SK-N-SH (cell line): ENCODE measurements at regions not wholly inside any gene's neighbourhood (a gene's known extent, or its start where the extent isn't known, plus 50 kb on each side); places are given as distances from the start of the nearest gene placed in this dataset.
"Not testable (repeated sequence)": the region's sequence is repeated elsewhere in the genome, so short reads cannot be mapped to it uniquely, and the experiment has no call there.

Experiments used
- FOXM1 ChIP-seq: IDR thresholded peaks from 2 replicates; pipeline ENCODE4 v1.4.0; 2012; ENCODE audit warnings: low read depth, mild to moderate bottlenecking
- GATA2 ChIP-seq: sonication (generic); formaldehyde crosslinking; IDR thresholded peaks from 2 replicates; pipeline ENCODE4 v1.5.0; 2020; ENCODE audit warnings: mild to moderate bottlenecking, missing genetic modification reagents
- SMC3 ChIP-seq: IDR thresholded peaks from 2 replicates; pipeline ENCODE4 v1.6.1; 2012; ENCODE audit warnings: low read depth, low read length, improper control_type of control experiment
- TF ChIP-seq, protein P1 (sequence below): IDR thresholded peaks from 2 replicates; pipeline ENCODE4; 2012
- TF ChIP-seq, protein P2 (sequence below): fragments of 200-600 bp; sonication (generic); IDR thresholded peaks from 2 replicates; pipeline ENCODE4 v1.6.1; 2017; ENCODE audit warnings: antibody characterized with exemption, mild to moderate bottlenecking, moderate library complexity

DNA sequence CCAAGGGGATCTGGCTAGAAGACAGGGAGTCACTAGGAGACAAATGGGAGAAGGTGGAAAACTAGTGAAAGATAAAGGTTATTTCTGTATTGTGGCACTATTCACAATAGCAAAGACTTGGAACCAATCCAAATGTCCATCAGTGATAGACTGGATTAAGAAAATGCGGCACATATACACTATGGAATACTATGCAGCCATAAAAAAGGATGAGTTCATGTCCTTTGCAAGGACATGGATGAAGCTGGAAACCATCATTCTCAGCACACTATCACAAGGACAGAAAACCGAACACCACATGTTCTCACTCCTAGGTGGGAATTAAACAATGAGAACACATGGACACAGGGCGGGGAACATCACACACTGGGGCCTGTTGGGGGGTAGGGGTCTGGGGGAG, 282.4 kb upstream of the TAC1 start:
- TF ChIP-seq, protein P1, sequence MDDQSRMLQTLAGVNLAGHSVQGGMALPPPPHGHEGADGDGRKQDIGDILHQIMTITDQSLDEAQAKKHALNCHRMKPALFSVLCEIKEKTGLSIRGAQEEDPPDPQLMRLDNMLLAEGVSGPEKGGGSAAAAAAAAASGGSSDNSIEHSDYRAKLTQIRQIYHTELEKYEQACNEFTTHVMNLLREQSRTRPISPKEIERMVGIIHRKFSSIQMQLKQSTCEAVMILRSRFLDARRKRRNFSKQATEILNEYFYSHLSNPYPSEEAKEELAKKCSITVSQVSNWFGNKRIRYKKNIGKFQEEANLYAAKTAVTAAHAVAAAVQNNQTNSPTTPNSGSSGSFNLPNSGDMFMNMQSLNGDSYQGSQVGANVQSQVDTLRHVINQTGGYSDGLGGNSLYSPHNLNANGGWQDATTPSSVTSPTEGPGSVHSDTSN, result not testable (repeated sequence)
- TF ChIP-seq FOXM1; GATA2 (CRISPR knock-in tag); SMC3: not testable (repeated sequence)
- TF ChIP-seq, protein P2, sequence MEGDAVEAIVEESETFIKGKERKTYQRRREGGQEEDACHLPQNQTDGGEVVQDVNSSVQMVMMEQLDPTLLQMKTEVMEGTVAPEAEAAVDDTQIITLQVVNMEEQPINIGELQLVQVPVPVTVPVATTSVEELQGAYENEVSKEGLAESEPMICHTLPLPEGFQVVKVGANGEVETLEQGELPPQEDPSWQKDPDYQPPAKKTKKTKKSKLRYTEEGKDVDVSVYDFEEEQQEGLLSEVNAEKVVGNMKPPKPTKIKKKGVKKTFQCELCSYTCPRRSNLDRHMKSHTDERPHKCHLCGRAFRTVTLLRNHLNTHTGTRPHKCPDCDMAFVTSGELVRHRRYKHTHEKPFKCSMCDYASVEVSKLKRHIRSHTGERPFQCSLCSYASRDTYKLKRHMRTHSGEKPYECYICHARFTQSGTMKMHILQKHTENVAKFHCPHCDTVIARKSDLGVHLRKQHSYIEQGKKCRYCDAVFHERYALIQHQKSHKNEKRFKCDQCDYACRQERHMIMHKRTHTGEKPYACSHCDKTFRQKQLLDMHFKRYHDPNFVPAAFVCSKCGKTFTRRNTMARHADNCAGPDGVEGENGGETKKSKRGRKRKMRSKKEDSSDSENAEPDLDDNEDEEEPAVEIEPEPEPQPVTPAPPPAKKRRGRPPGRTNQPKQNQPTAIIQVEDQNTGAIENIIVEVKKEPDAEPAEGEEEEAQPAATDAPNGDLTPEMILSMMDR, result not testable (repeated sequence)
